ENCODE measurements at regions not wholly inside any gene's neighbourhood (a gene's known extent, or its start where the extent isn't known, plus 50 kb on each side); places are given as distances from the start of the nearest gene placed in this dataset.

- Histone ChIP-seq H2AFZ (replicated peaks; ENCODE audit: low read length, poor library complexity) (no peak overlapping the region), H3K27me3 (ENCODE audit: control insufficient read depth, insufficient read depth, low read length) (no peaks in the 10 kb centered on the region), H3K9me3 (ENCODE audit: control insufficient read depth, insufficient read depth, low read length) (no peaks in the 10 kb centered on the region; the same call in 1 of the 2 replicates), H3K4me3 (ENCODE audit: insufficient read depth, low read depth, low read length) (no peak overlapping the region), H4K5ac (ENCODE audit: low read depth, low read length) (no peak overlapping the region), H2BK15ac (ENCODE audit: low read depth, low read length) (no peak overlapping the region), H4K91ac (ENCODE audit: insufficient read depth, low read depth, low read length) (no peak overlapping the region), H3K4me1 (ENCODE audit: control insufficient read depth, insufficient read depth, low read length) (no peaks in the 10 kb centered on the region), H3K4me2 (ENCODE audit: low read depth, low read length) (no peak overlapping the region), H3K4ac (ENCODE audit: low read depth, low read length) (no peak overlapping the region), H2AK9ac (replicated peaks; ENCODE audit: low read depth, low read length, poor library complexity) (no peak overlapping the region), H3K9ac (ENCODE audit: low read depth, low read length) (no peak overlapping the region), H2BK20ac (ENCODE audit: low read depth, low read length) (no peak overlapping the region), H3K79me1 (ENCODE audit: low read depth in 1 of 2, low read length in 2 of 2) (no peaks in the 10 kb centered on the region), H2BK5ac (ENCODE audit: low read depth, low read length, poor library complexity, severe bottlenecking) (no peak overlapping the region), H3K14ac (replicated peaks; ENCODE audit: low read depth, low read length) (no peak overlapping the region), H4K8ac (ENCODE audit: low read depth in 2 of 2, low read length in 2 of 2) (no peak overlapping the region), H3K56ac (ENCODE audit: extremely low read depth, insufficient read depth, low read length) (no peak overlapping the region), H2AK5ac (ENCODE audit: low read depth, low read length) (no peak overlapping the region), H2BK120ac (ENCODE audit: low read depth, low read length) (no peak overlapping the region), H3K9me1 (ENCODE audit: insufficient read depth, low read length) (no peaks in the 10 kb centered on the region), H3K18ac (ENCODE audit: low read depth, low read length) (no peak overlapping the region), H3K27ac (ENCODE audit: insufficient read depth, low read length) (no peak overlapping the region), H3K36me3 (ENCODE audit: control insufficient read depth, insufficient read depth, low read length) (no peaks in the 10 kb centered on the region), H3K23ac (ENCODE audit: low read depth, low read length) (no peak overlapping the region), H4K20me1 (ENCODE audit: insufficient read depth, low read length) (no peaks in the 10 kb centered on the region)
- in situ Hi-C loops (cut with MboI; ENCODE audit: low sequenced_read_pairs), result no loop called here
- dilution Hi-C loops (cut with HindIII; ENCODE audit: low sequenced_read_pairs, unreplicated experiment), result no loop called here
- no peak for DNase-seq
- intact Hi-C loops (cut with micrococcal nuclease), result no loop called here
- no CpG with 5 or more reads among the region's 32 CpGs for WGBS, 2 experiments (ENCODE audit: extremely low coverage in 2 of 2, insufficient read length in 1 of 2)
- no peak for TF ChIP-seq CTCF (conservative IDR thresholded peaks at IDR 0.05; ENCODE audit: low read depth, low read length)
- TF ChIP-seq RFX5 (IDR thresholded peaks at IDR 0.05; ENCODE audit: low read depth, low read length), result no peak
- no peak for TF ChIP-seq CEBPB (IDR thresholded peaks at IDR 0.05; ENCODE audit: low read depth, low read length)
- TF ChIP-seq MXI1 (IDR thresholded peaks at IDR 0.05; ENCODE audit: borderline replicate concordance, low read depth, low read length), result no peak
- no peak for TF ChIP-seq POLR2A (IDR thresholded peaks at IDR 0.05; ENCODE audit: low read depth, low read length)
- TF ChIP-seq BHLHE40 (IDR thresholded peaks at IDR 0.05; ENCODE audit: low read depth, low read length), result no peak
- no peak for TF ChIP-seq RCOR1 (IDR thresholded peaks at IDR 0.05; ENCODE audit: insufficient replicate concordance, low read length)
- no peak for TF ChIP-seq MAFK (IDR thresholded peaks at IDR 0.05; ENCODE audit: low read depth, low read length)
- TF ChIP-seq SMC3 (IDR thresholded peaks at IDR 0.05; ENCODE audit: low read depth, low read length), result no peak
- BruUV-seq (replicated peaks), result no TSS peak
- POLR2A ChIA-PET (ENCODE audit: unreplicated experiment), result interaction anchor here (0.6 kb wide), 1 partner anchor 655 kb away, joined by 4 read pairs; no protein-coding TSS in a partner anchor
- CTCF ChIA-PET, result no interaction called here
- no peak for ATAC-seq (ENCODE audit: low read depth)
These were observed 195.5 kb downstream of the ANKRD30BL start for GRCh38 chr2:131966256-131966655.

Measured in IMR-90 (cell line).